ENCODE measurements at regions not wholly inside any gene's neighbourhood (a gene's known extent, or its start where the extent isn't known, plus 50 kb on each side); places are given as distances from the start of the nearest gene placed in this dataset.

- no peaks in the 10 kb centered on the region for H3K4me1 Mint-ChIP-seq (ENCODE audit: low read depth)
- DNase-seq (no peak), ATAC-seq (no peak)
- H3K9me3 Mint-ChIP-seq, result peaks cover 11% of the 10 kb centered on the region
- no peaks in the 10 kb centered on the region for H3K36me3 Mint-ChIP-seq (ENCODE audit: insufficient read depth)
- H3K27me3 Mint-ChIP-seq (ENCODE audit: low read depth), result no peaks in the 10 kb centered on the region
- H3K4me3 Mint-ChIP-seq, result no peak overlapping the region
These were observed 202.4 kb upstream of the ANK2 start for GRCh38 chr4:112847045-112847444.

GRCh38 chr4:112847781-112848180 is 201.7 kb upstream of the ANK2 start:
- DNase-seq, result no peak
- H3K36me3 Mint-ChIP-seq (ENCODE audit: insufficient read depth), result no peaks in the 10 kb centered on the region
- peaks cover 11% of the 10 kb centered on the region for H3K9me3 Mint-ChIP-seq
- no peaks in the 10 kb centered on the region for H3K4me1 Mint-ChIP-seq (ENCODE audit: low read depth)
- no peak overlapping the region for H3K4me3 Mint-ChIP-seq
- H3K27me3 Mint-ChIP-seq (ENCODE audit: low read depth), result no peaks in the 10 kb centered on the region
- no peak for ATAC-seq

GRCh38 chr4:112848911-112849310 is 200.5 kb upstream of the ANK2 start:
- no peak for DNase-seq
- Mint-ChIP-seq H3K9me3 (peaks cover 11% of the 10 kb centered on the region), H3K4me1 (ENCODE audit: low read depth) (no peaks in the 10 kb centered on the region), H3K27me3 (ENCODE audit: low read depth) (peaks cover under 1% of the 10 kb centered on the region), H3K36me3 (ENCODE audit: insufficient read depth) (no peaks in the 10 kb centered on the region), H3K4me3 (no peak overlapping the region)
- ATAC-seq, result no peak

- ATAC-seq (no peak), DNase-seq (no peak)
- no peak overlapping the region for H3K4me3 Mint-ChIP-seq
- no peaks in the 10 kb centered on the region for H3K36me3 Mint-ChIP-seq (ENCODE audit: insufficient read depth)
- H3K9me3 Mint-ChIP-seq, result peaks cover 4% of the 10 kb centered on the region
- no peaks in the 10 kb centered on the region for H3K4me1 Mint-ChIP-seq (ENCODE audit: low read depth)
- peaks cover 8% of the 10 kb centered on the region for H3K27me3 Mint-ChIP-seq (ENCODE audit: low read depth)
These were observed 196.9 kb upstream of the ANK2 start for GRCh38 chr4:112852601-112853000.

- ATAC-seq (no peak), DNase-seq (no peak)
- Mint-ChIP-seq H3K9me3 (peaks cover 4% of the 10 kb centered on the region), H3K4me3 (no peak overlapping the region), H3K36me3 (ENCODE audit: insufficient read depth) (no peaks in the 10 kb centered on the region), H3K4me1 (ENCODE audit: low read depth) (no peaks in the 10 kb centered on the region), H3K27me3 (ENCODE audit: low read depth) (peaks cover 8% of the 10 kb centered on the region)
These were observed 195.7 kb upstream of the ANK2 start for GRCh38 chr4:112853662-112854256.

GRCh38 chr4:112854420-112854819 is 195.0 kb upstream of the ANK2 start:
- peaks cover 8% of the 10 kb centered on the region for H3K27me3 Mint-ChIP-seq (ENCODE audit: low read depth)
- ATAC-seq (no peak), DNase-seq (no peak)
- H3K4me1 Mint-ChIP-seq (ENCODE audit: low read depth), result no peaks in the 10 kb centered on the region
- H3K36me3 Mint-ChIP-seq (ENCODE audit: insufficient read depth), result no peaks in the 10 kb centered on the region
- H3K9me3 Mint-ChIP-seq, result peaks cover 4% of the 10 kb centered on the region
- no peak overlapping the region for H3K4me3 Mint-ChIP-seq

GRCh38 chr4:112855058-112855457 is 194.4 kb upstream of the ANK2 start:
- Mint-ChIP-seq H3K4me3 (no peak overlapping the region), H3K9me3 (peaks cover 4% of the 10 kb centered on the region), H3K27me3 (ENCODE audit: low read depth) (peaks cover 11% of the 10 kb centered on the region), H3K36me3 (ENCODE audit: insufficient read depth) (no peaks in the 10 kb centered on the region), H3K4me1 (ENCODE audit: low read depth) (no peaks in the 10 kb centered on the region)
- ATAC-seq, result no peak
- DNase-seq, result no peak

GRCh38 chr4:112857461-112857860 is 192.0 kb upstream of the ANK2 start:
- ATAC-seq (no peak), DNase-seq (no peak)
- H3K9me3 Mint-ChIP-seq, result no peaks in the 10 kb centered on the region
- peaks cover 11% of the 10 kb centered on the region for H3K27me3 Mint-ChIP-seq (ENCODE audit: low read depth)
- H3K4me1 Mint-ChIP-seq (ENCODE audit: low read depth), result no peaks in the 10 kb centered on the region
- no peak overlapping the region for H3K4me3 Mint-ChIP-seq
- H3K36me3 Mint-ChIP-seq (ENCODE audit: insufficient read depth), result no peaks in the 10 kb centered on the region

GRCh38 chr4:112858751-112859150 is 190.7 kb upstream of the ANK2 start:
- no peak overlapping the region for H3K4me3 Mint-ChIP-seq
- H3K9me3 Mint-ChIP-seq, result no peaks in the 10 kb centered on the region
- DNase-seq (no peak), ATAC-seq (no peak)
- peaks cover 11% of the 10 kb centered on the region for H3K27me3 Mint-ChIP-seq (ENCODE audit: low read depth)
- no peaks in the 10 kb centered on the region for H3K4me1 Mint-ChIP-seq (ENCODE audit: low read depth)
- H3K36me3 Mint-ChIP-seq (ENCODE audit: insufficient read depth), result no peaks in the 10 kb centered on the region

GRCh38 chr4:112859456-112860184 is 189.8 kb upstream of the ANK2 start:
- no peaks in the 10 kb centered on the region for H3K4me1 Mint-ChIP-seq (ENCODE audit: low read depth)

GRCh38 chr4:112860830-112861690 is 188.4 kb upstream of the ANK2 start:
- DNase-seq (no peak), ATAC-seq (no peak)
- Mint-ChIP-seq H3K27me3 (ENCODE audit: low read depth) (peaks cover 3% of the 10 kb centered on the region), H3K4me1 (ENCODE audit: low read depth) (no peaks in the 10 kb centered on the region), H3K4me3 (no peak overlapping the region), H3K9me3 (no peaks in the 10 kb centered on the region), H3K36me3 (ENCODE audit: insufficient read depth) (no peaks in the 10 kb centered on the region)

More at GRCh38 chr4:112859456-112860184, 189.8 kb upstream of the ANK2 start:
- Mint-ChIP-seq H3K36me3 (ENCODE audit: insufficient read depth) (no peaks in the 10 kb centered on the region), H3K4me3 (no peak overlapping the region), H3K27me3 (ENCODE audit: low read depth) (peaks cover 3% of the 10 kb centered on the region), H3K9me3 (no peaks in the 10 kb centered on the region)
- ATAC-seq (no peak), DNase-seq (no peak)

GRCh38 chr4:112861691-112862674 is 187.5 kb upstream of the ANK2 start:
- H3K4me3 Mint-ChIP-seq, result no peak overlapping the region
- H3K36me3 Mint-ChIP-seq (ENCODE audit: insufficient read depth), result no peaks in the 10 kb centered on the region
- no peak for DNase-seq
- no peak for ATAC-seq
- no peaks in the 10 kb centered on the region for H3K4me1 Mint-ChIP-seq (ENCODE audit: low read depth)
- no peaks in the 10 kb centered on the region for H3K9me3 Mint-ChIP-seq
- H3K27me3 Mint-ChIP-seq (ENCODE audit: low read depth), result peaks cover 3% of the 10 kb centered on the region

- DNase-seq (no peak), ATAC-seq (no peak)
- Mint-ChIP-seq H3K4me1 (ENCODE audit: low read depth) (no peaks in the 10 kb centered on the region), H3K36me3 (ENCODE audit: insufficient read depth) (no peaks in the 10 kb centered on the region), H3K27me3 (ENCODE audit: low read depth) (no peaks in the 10 kb centered on the region), H3K4me3 (no peak overlapping the region), H3K9me3 (no peaks in the 10 kb centered on the region)
These were observed 184.0 kb upstream of the ANK2 start for GRCh38 chr4:112865443-112865842.

- Mint-ChIP-seq H3K27me3 (ENCODE audit: low read depth) (peaks cover 5% of the 10 kb centered on the region), H3K36me3 (ENCODE audit: insufficient read depth) (no peaks in the 10 kb centered on the region), H3K4me3 (no peak overlapping the region), H3K4me1 (ENCODE audit: low read depth) (no peaks in the 10 kb centered on the region), H3K9me3 (no peaks in the 10 kb centered on the region)
- DNase-seq (no peak), ATAC-seq (no peak)
These were observed 173.1 kb upstream of the ANK2 start for GRCh38 chr4:112876316-112876715.
